ENCODE measurements at regions not wholly inside any gene's neighbourhood (a gene's known extent, or its start where the extent isn't known, plus 50 kb on each side); places are given as distances from the start of the nearest gene placed in this dataset.

- TF ChIP-seq EZH2phosphoT487 (IDR thresholded peaks at IDR 0.05; ENCODE audit: borderline replicate concordance, low read length) (no peak), CTCF (IDR thresholded peaks at IDR 0.05; ENCODE audit: low read depth, low read length, poor library complexity, severe bottlenecking) (no peak)
- Histone ChIP-seq H3K9me3 (ENCODE audit: control insufficient read depth, insufficient read depth, low read length) (no peaks in the 10 kb centered on the region), H3K36me3 (ENCODE audit: control insufficient read depth, low read length) (no peaks in the 10 kb centered on the region), H3K9me2 (replicated peaks; ENCODE audit: control insufficient read depth, low read length) (no peaks in the 10 kb centered on the region), H3K27ac (ENCODE audit: low read depth, low read length) (no peak overlapping the region), H3K4me2 (ENCODE audit: low read length) (no peak overlapping the region), H3K27me3 (ENCODE audit: control insufficient read depth, low read length) (no peaks in the 10 kb centered on the region), H3K4me1 (ENCODE audit: control insufficient read depth, low read length) (no peaks in the 10 kb centered on the region), H3K4me3 (ENCODE audit: low read length) (no peak overlapping the region), H4K20me1 (ENCODE audit: control insufficient read depth, insufficient read depth, low read depth, low read length) (no peaks in the 10 kb centered on the region), H3K79me2 (ENCODE audit: control insufficient read depth, low read length) (no peaks in the 10 kb centered on the region), H3F3A (ENCODE audit: control insufficient read depth, insufficient read depth) (no peaks in the 10 kb centered on the region)
Measured at GRCh38 chr5:67355120-67355713, 158.6 kb upstream of the CD180 start.

GRCh38 chr5:67353500-67354450 is 157.2 kb upstream of the CD180 start:
- Histone ChIP-seq H3F3A (ENCODE audit: control insufficient read depth, insufficient read depth) (no peaks in the 10 kb centered on the region), H3K9me2 (replicated peaks; ENCODE audit: control insufficient read depth, low read length) (no peaks in the 10 kb centered on the region), H3K27me3 (ENCODE audit: control insufficient read depth, low read length) (no peaks in the 10 kb centered on the region), H3K4me1 (ENCODE audit: control insufficient read depth, low read length) (no peaks in the 10 kb centered on the region), H3K4me2 (ENCODE audit: low read length) (no peak overlapping the region), H3K36me3 (ENCODE audit: control insufficient read depth, low read length) (no peaks in the 10 kb centered on the region), H3K9me3 (ENCODE audit: control insufficient read depth, insufficient read depth, low read length) (no peaks in the 10 kb centered on the region), H3K4me3 (ENCODE audit: low read length) (no peak overlapping the region), H4K20me1 (ENCODE audit: control insufficient read depth, insufficient read depth, low read depth, low read length) (no peaks in the 10 kb centered on the region), H3K27ac (ENCODE audit: low read depth, low read length) (no peak overlapping the region), H3K79me2 (ENCODE audit: control insufficient read depth, low read length) (no peaks in the 10 kb centered on the region)
- TF ChIP-seq EZH2phosphoT487 (IDR thresholded peaks at IDR 0.05; ENCODE audit: borderline replicate concordance, low read length): no peak
- TF ChIP-seq CTCF (IDR thresholded peaks at IDR 0.05; ENCODE audit: low read depth, low read length, poor library complexity, severe bottlenecking): no peak

GRCh38 chr5:67350618-67351201 is 154.1 kb upstream of the CD180 start:
- H3K9me3 ChIP-seq (ENCODE audit: control insufficient read depth, insufficient read depth, low read length): no peaks in the 10 kb centered on the region
- H3F3A ChIP-seq (ENCODE audit: control insufficient read depth, insufficient read depth): no peaks in the 10 kb centered on the region
- H3K36me3 ChIP-seq (ENCODE audit: control insufficient read depth, low read length): no peaks in the 10 kb centered on the region
- no peaks in the 10 kb centered on the region for H3K4me1 ChIP-seq (ENCODE audit: control insufficient read depth, low read length)
- H3K27me3 ChIP-seq (ENCODE audit: control insufficient read depth, low read length): no peaks in the 10 kb centered on the region
- H3K4me2 ChIP-seq (ENCODE audit: low read length): no peak overlapping the region
- H3K79me2 ChIP-seq (ENCODE audit: control insufficient read depth, low read length): no peaks in the 10 kb centered on the region
- H4K20me1 ChIP-seq (ENCODE audit: control insufficient read depth, insufficient read depth, low read depth, low read length): no peaks in the 10 kb centered on the region
- H3K27ac ChIP-seq (ENCODE audit: low read depth, low read length): no peak overlapping the region
- no peak overlapping the region for H3K4me3 ChIP-seq (ENCODE audit: low read length)
- H3K9me2 ChIP-seq (replicated peaks; ENCODE audit: control insufficient read depth, low read length): no peaks in the 10 kb centered on the region
- TF ChIP-seq CTCF (IDR thresholded peaks at IDR 0.05; ENCODE audit: low read depth, low read length, poor library complexity, severe bottlenecking) (no peak), EZH2phosphoT487 (IDR thresholded peaks at IDR 0.05; ENCODE audit: borderline replicate concordance, low read length) (no peak)

All from DOHH2 (cell line).